HUES6 (cell line): ENCODE measurements at regions not wholly inside any gene's neighbourhood (a gene's known extent, or its start where the extent isn't known, plus 50 kb on each side); places are given as distances from the start of the nearest gene placed in this dataset.

Source experiments
- H3K27ac ChIP-seq: 2 replicates; pipeline ENCODE4 v1.7.0; 2013; ENCODE audit warnings: low read depth, mild to moderate bottlenecking, low read length, inconsistent platforms
- H3K27me3 ChIP-seq: 2 replicates; pipeline ENCODE4 v1.6.1; 2013; ENCODE audit warnings: low read length; ENCODE audit not compliant: control insufficient read depth, insufficient read depth
- H3K36me3 ChIP-seq: 2 replicates; pipeline ENCODE4 v1.6.1; 2013; ENCODE audit warnings: low read length; ENCODE audit not compliant: control insufficient read depth, insufficient read depth
- H3K4me1 ChIP-seq: 2 replicates; pipeline ENCODE4 v1.6.1; 2013; ENCODE audit warnings: low read length; ENCODE audit not compliant: control insufficient read depth, insufficient read depth
- H3K4me3 ChIP-seq: 2 replicates; pipeline ENCODE4 v1.5.1; 2013; ENCODE audit warnings: low read depth, low read length
- H3K9ac ChIP-seq: one replicate; pipeline ENCODE4 v1.6.1; 2013; ENCODE audit warnings: mild to moderate bottlenecking, low read length
- H3K9me3 ChIP-seq: 2 replicates; pipeline ENCODE4 v1.6.1; 2013; ENCODE audit warnings: low read depth, low read length; ENCODE audit not compliant: control insufficient read depth, insufficient read depth

GRCh38 chr16:51306886-51307595 lies 156.0 kb upstream of the SALL1 start:
- H3K4me1 ChIP-seq: peaks cover 8% of the 10 kb centered on the region
- no peak overlapping the region for H3K27ac ChIP-seq
- H3K9ac ChIP-seq: no peak overlapping the region
- H3K27me3 ChIP-seq: no peaks in the 10 kb centered on the region
- H3K36me3 ChIP-seq: no peaks in the 10 kb centered on the region
- H3K4me3 ChIP-seq: no peak overlapping the region
- 0 out of 2 replicates have a peak, but pooled peaks cover 4% of the 10 kb centered on the region for H3K9me3 ChIP-seq

- Histone ChIP-seq H3K36me3 (no peaks in the 10 kb centered on the region), H3K4me3 (no peak overlapping the region), H3K9ac (no peak overlapping the region), H3K27ac (no peak overlapping the region), H3K9me3 (no peaks in the 10 kb centered on the region), H3K4me1 (peaks cover 8% of the 10 kb centered on the region), H3K27me3 (no peaks in the 10 kb centered on the region)
These were observed 155.0 kb upstream of the SALL1 start for GRCh38 chr16:51306116-51306515.

- no peaks in the 10 kb centered on the region for H3K27me3 ChIP-seq
- H3K4me3 ChIP-seq: no peak overlapping the region
- no peaks in the 10 kb centered on the region for H3K9me3 ChIP-seq
- no peak overlapping the region for H3K9ac ChIP-seq
- peaks cover 8% of the 10 kb centered on the region for H3K4me1 ChIP-seq
- no peaks in the 10 kb centered on the region for H3K36me3 ChIP-seq
- no peak overlapping the region for H3K27ac ChIP-seq
These were observed 154.3 kb upstream of the SALL1 start for GRCh38 chr16:51305337-51305736.

- no peak overlapping the region for H3K9ac ChIP-seq
- H3K4me1 ChIP-seq: peaks cover 3% of the 10 kb centered on the region
- no peaks in the 10 kb centered on the region for H3K36me3 ChIP-seq
- H3K4me3 ChIP-seq: no peak overlapping the region
- H3K27me3 ChIP-seq: no peaks in the 10 kb centered on the region
- H3K9me3 ChIP-seq: peaks cover 23% of the 10 kb centered on the region
- H3K27ac ChIP-seq: no peak overlapping the region
These were observed 151.0 kb upstream of the SALL1 start for GRCh38 chr16:51302042-51302441.

GRCh38 chr16:51298800-51299199 lies 147.7 kb upstream of the SALL1 start:
- H3K9ac ChIP-seq: no peak overlapping the region
- H3K27ac ChIP-seq: no peak overlapping the region
- no peak overlapping the region for H3K4me3 ChIP-seq
- H3K4me1 ChIP-seq: no peaks in the 10 kb centered on the region
- H3K9me3 ChIP-seq: peaks cover 37% of the 10 kb centered on the region
- H3K27me3 ChIP-seq: no peaks in the 10 kb centered on the region
- no peaks in the 10 kb centered on the region for H3K36me3 ChIP-seq

- Histone ChIP-seq H3K36me3 (no peaks in the 10 kb centered on the region), H3K9me3 (peaks cover 11% of the 10 kb centered on the region), H3K9ac (no peak overlapping the region), H3K4me3 (peak overlapping the region; percentile 36), H3K4me1 (peaks cover 24% of the 10 kb centered on the region), H3K27ac (0 out of 2 replicates have a peak overlapping the region, but pooled peaks have one; percentile 20), H3K27me3 (no peaks in the 10 kb centered on the region)
These were observed 139.6 kb upstream of the SALL1 start for GRCh38 chr16:51290442-51291285.

GRCh38 chr16:51289336-51289735 lies 138.3 kb upstream of the SALL1 start:
- H3K9ac ChIP-seq: no peak overlapping the region
- H3K9me3 ChIP-seq: peaks cover 5% of the 10 kb centered on the region
- H3K27me3 ChIP-seq: no peaks in the 10 kb centered on the region
- H3K27ac ChIP-seq: no peak overlapping the region
- H3K4me1 ChIP-seq: peaks cover 24% of the 10 kb centered on the region
- no peaks in the 10 kb centered on the region for H3K36me3 ChIP-seq
- no peak overlapping the region for H3K4me3 ChIP-seq

GRCh38 chr16:51287121-51287755 lies 136.2 kb upstream of the SALL1 start:
- Histone ChIP-seq H3K36me3 (no peaks in the 10 kb centered on the region), H3K9ac (no peak overlapping the region), H3K4me1 (peaks cover 24% of the 10 kb centered on the region), H3K27ac (no peak overlapping the region), H3K4me3 (no peak overlapping the region), H3K9me3 (no peaks in the 10 kb centered on the region), H3K27me3 (no peaks in the 10 kb centered on the region)

- H3K36me3 ChIP-seq: no peaks in the 10 kb centered on the region
- H3K4me3 ChIP-seq: no peak overlapping the region
- H3K9me3 ChIP-seq: no peaks in the 10 kb centered on the region
- no peak overlapping the region for H3K9ac ChIP-seq
- no peaks in the 10 kb centered on the region for H3K27me3 ChIP-seq
- H3K4me1 ChIP-seq: peaks cover 20% of the 10 kb centered on the region
- no peak overlapping the region for H3K27ac ChIP-seq
These were observed 135.2 kb upstream of the SALL1 start for GRCh38 chr16:51286272-51286671.

GRCh38 chr16:51276336-51276735 lies 125.3 kb upstream of the SALL1 start:
- Histone ChIP-seq H3K27ac (no peak overlapping the region), H3K27me3 (no peaks in the 10 kb centered on the region), H3K4me1 (no peaks in the 10 kb centered on the region), H3K9ac (no peak overlapping the region), H3K36me3 (no peaks in the 10 kb centered on the region), H3K4me3 (no peak overlapping the region), H3K9me3 (peaks cover 14% of the 10 kb centered on the region)

- Histone ChIP-seq H3K4me1 (no peaks in the 10 kb centered on the region), H3K27me3 (no peaks in the 10 kb centered on the region)
These were observed 121.3 kb upstream of the SALL1 start for GRCh38 chr16:51272420-51272819.

More at GRCh38 chr16:51272420-51272819, 121.3 kb upstream of the SALL1 start:
- no peak overlapping the region for H3K4me3 ChIP-seq
- no peaks in the 10 kb centered on the region for H3K36me3 ChIP-seq
- H3K27ac ChIP-seq: no peak overlapping the region
- peaks cover 20% of the 10 kb centered on the region for H3K9me3 ChIP-seq
- H3K9ac ChIP-seq: no peak overlapping the region
